WTC11 (cell line): ENCODE measurements at regions not wholly inside any gene's neighbourhood (a gene's known extent, or its start where the extent isn't known, plus 50 kb on each side); places are given as distances from the start of the nearest gene placed in this dataset.
A peak's percentile ranks its signal among the peaks of the same experiment; 100 is the strongest.
"Not testable (repeated sequence)": the region's sequence is repeated elsewhere in the genome, so short reads cannot be mapped to it uniquely, and the experiment has no call there.

Source experiments
- ATAC-seq: fragments of 200-7000 bp; cut with Tn5 transposase; 2 replicates; pipeline ENCODE4 v1.10.0; 2021; ENCODE audit warnings: mild to moderate bottlenecking, moderate library complexity
- CTCF ChIA-PET: fragments of 300-600 bp; sonication (Branson Sonifier 250); formaldehyde crosslinking; loops from one replicate; lab custom pipeline; 2021; ENCODE audit warnings: antibody characterized with exemption; lab: Charles Lee
- POLR2A ChIA-PET: fragments of 350-600 bp; sonication (Branson Sonifier 250); formaldehyde crosslinking; loops from one replicate; lab custom pipeline; 2021; ENCODE audit warnings: antibody characterized with exemption; lab: Charles Lee
- DNase-seq: peaks from one replicate; pipeline ENCODE4 v3.0.0; 2021; ENCODE audit warnings: low spot score
- H3K27ac Mint-ChIP-seq: 2 replicates; pipeline ENCODE4 v1.8.0; 2021; ENCODE audit warnings: mixed read lengths
- H3K27me3 Mint-ChIP-seq: 2 replicates; pipeline ENCODE4 v1.8.0; 2021; ENCODE audit warnings: low read depth, mild to moderate bottlenecking, moderate library complexity, mixed read lengths
- H3K36me3 Mint-ChIP-seq: 2 replicates; pipeline ENCODE4 v1.8.0; 2021; ENCODE audit warnings: mixed read lengths
- H3K4me1 Mint-ChIP-seq: 2 replicates; pipeline ENCODE4 v1.8.0; 2022; ENCODE audit warnings: mixed read lengths
- H3K4me3 Mint-ChIP-seq: 2 replicates; pipeline ENCODE4 v1.8.0; 2021; ENCODE audit warnings: mild to moderate bottlenecking, moderate library complexity, mixed read lengths
- H3K9me3 Mint-ChIP-seq: 2 replicates; pipeline ENCODE4 v1.8.0; 2021; ENCODE audit warnings: mixed read lengths
- CREM ChIP-seq: sonication (generic); formaldehyde crosslinking; IDR thresholded peaks from 2 replicates; pipeline ENCODE4 v1.8.1; 2022; ENCODE audit warnings: mild to moderate bottlenecking, missing genetic modification reagents, moderate library complexity
- GRHL2 ChIP-seq: fragments of 250-450 bp; sonication (Bioruptor Pico); IDR thresholded peaks from 2 replicates; pipeline ENCODE4 v1.8.0; 2022; ENCODE audit warnings: mild to moderate bottlenecking, moderate library complexity; ENCODE audit not compliant: insufficient replicate concordance, severe bottlenecking
- HMGA2 ChIP-seq: fragments of 250-450 bp; sonication (Bioruptor Pico); IDR thresholded peaks from 2 replicates; pipeline ENCODE4 v1.4.0; 2021; ENCODE audit warnings: mild to moderate bottlenecking, moderate library complexity
- MAX ChIP-seq: sonication (generic); formaldehyde crosslinking; IDR thresholded peaks from 2 replicates; pipeline ENCODE4 v1.8.0; 2022; ENCODE audit warnings: mild to moderate bottlenecking, missing genetic modification reagents
- NR1H2 ChIP-seq: sonication (generic); formaldehyde crosslinking; IDR thresholded peaks from 2 replicates; pipeline ENCODE4 v1.9.0; 2021; ENCODE audit warnings: mild to moderate bottlenecking, moderate library complexity, missing genetic modification reagents
- PRRX2 ChIP-seq: fragments of 250-450 bp; sonication (Bioruptor Pico); IDR thresholded peaks from 2 replicates; pipeline ENCODE4 v1.8.0; 2021; ENCODE audit warnings: mild to moderate bottlenecking
- RORB ChIP-seq: fragments of 250-450 bp; sonication (Bioruptor Pico); IDR thresholded peaks from 2 replicates; pipeline ENCODE4 v1.9.0; 2021; ENCODE audit warnings: mild to moderate bottlenecking
- TEAD1 ChIP-seq: sonication (generic); formaldehyde crosslinking; IDR thresholded peaks from 2 replicates; pipeline ENCODE4 v1.8.0; 2022; ENCODE audit warnings: mild to moderate bottlenecking, missing genetic modification reagents
- TP53 ChIP-seq: sonication (generic); formaldehyde crosslinking; IDR thresholded peaks from 2 replicates; pipeline ENCODE4 v1.8.1; 2023; ENCODE audit warnings: mild to moderate bottlenecking, missing genetic modification reagents
- ZMAT4 ChIP-seq: fragments of 250-450 bp; sonication (Bioruptor Pico); IDR thresholded peaks from 2 replicates; pipeline ENCODE4 v1.9.0; 2021; ENCODE audit warnings: mild to moderate bottlenecking
- ZNF138 ChIP-seq: sonication (generic); formaldehyde crosslinking; conservative IDR thresholded peaks from 2 replicates; pipeline ENCODE4 v1.8.1; 2022; ENCODE audit warnings: mild to moderate bottlenecking, moderate library complexity, missing genetic modification reagents
- ZNF219 ChIP-seq: sonication (generic); formaldehyde crosslinking; IDR thresholded peaks from 2 replicates; pipeline ENCODE4 v1.8.0; 2023; ENCODE audit warnings: missing genetic modification reagents, mild to moderate bottlenecking, borderline replicate concordance
- ZNF263 ChIP-seq: sonication (generic); formaldehyde crosslinking; IDR thresholded peaks from 2 replicates; pipeline ENCODE4 v1.8.1; 2022; ENCODE audit warnings: low read depth, mild to moderate bottlenecking, moderate library complexity, missing genetic modification reagents
- TF ChIP-seq, protein P1 (sequence below): sonication (generic); formaldehyde crosslinking; IDR thresholded peaks from 2 replicates; pipeline ENCODE4 v1.8.0; 2023; ENCODE audit warnings: missing genetic modification reagents, mild to moderate bottlenecking, borderline replicate concordance
- TF ChIP-seq, protein P2 (sequence below): fragments of 250-450 bp; sonication (Bioruptor Pico); IDR thresholded peaks from 2 replicates; pipeline ENCODE4 v1.9.0; 2021; ENCODE audit warnings: mild to moderate bottlenecking
- TF ChIP-seq, protein P3 (sequence below): sonication (generic); formaldehyde crosslinking; conservative IDR thresholded peaks from 2 replicates; pipeline ENCODE4 v1.8.1; 2023; ENCODE audit warnings: mild to moderate bottlenecking, low read depth, missing genetic modification reagents, moderate library complexity

- no peak for TF ChIP-seq MAX (CRISPR knock-in tag)
- TF ChIP-seq, all 79 proteins: peak for 0
Observed at GRCh38 chr16:63774302-63774701, 1347.6 kb downstream of the CDH11 start (continued).

DNA sequence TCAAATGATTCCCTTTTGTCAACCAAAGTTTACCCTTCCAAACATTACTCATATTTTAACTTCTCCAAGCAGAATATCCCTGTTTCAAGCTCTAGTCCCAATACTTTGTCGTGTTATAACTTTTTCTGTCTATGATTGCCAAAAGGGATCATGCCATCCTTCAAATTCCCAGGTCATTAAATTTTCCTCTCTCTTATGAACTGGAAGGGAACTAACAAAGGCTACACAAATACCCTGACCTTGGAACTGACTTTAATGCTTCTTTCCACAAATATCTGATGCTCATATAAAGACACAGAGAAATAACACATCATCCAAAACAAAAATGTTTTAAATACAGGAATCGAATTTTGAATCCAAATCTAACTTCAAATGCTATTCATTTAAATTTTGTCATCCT lies 1352.7 kb downstream of the CDH11 start:
- ChIA-PET POLR2A (no interaction called here), CTCF (no interaction called here)
- ATAC-seq: no peak
- Mint-ChIP-seq H3K9me3 (peaks cover 4% of the 10 kb centered on the region), H3K4me1 (no peaks in the 10 kb centered on the region), H3K27ac (no peak overlapping the region), H3K36me3 (peaks cover 3% of the 10 kb centered on the region; the same call in 1 of the 2 replicates), H3K4me3 (no peak overlapping the region), H3K27me3 (no peaks in the 10 kb centered on the region)
- DNase-seq: no peak
- TF ChIP-seq GRHL2 (no peak), ZNF138 (CRISPR knock-in tag) (no peak), NR1H2 (CRISPR knock-in tag) (no peak), CREM (no peak), ZNF263 (CRISPR knock-in tag) (no peak), PRRX2 (CRISPR knock-in tag) (no peak), ZNF219 (CRISPR knock-in tag) (no peak), RORB (CRISPR knock-in tag) (no peak), HMGA2 (CRISPR knock-in tag) (no peak), TEAD1 (no peak), TP53 (CRISPR knock-in tag) (no peak), ZMAT4 (CRISPR knock-in tag) (no peak)
- TF ChIP-seq, protein P1, sequence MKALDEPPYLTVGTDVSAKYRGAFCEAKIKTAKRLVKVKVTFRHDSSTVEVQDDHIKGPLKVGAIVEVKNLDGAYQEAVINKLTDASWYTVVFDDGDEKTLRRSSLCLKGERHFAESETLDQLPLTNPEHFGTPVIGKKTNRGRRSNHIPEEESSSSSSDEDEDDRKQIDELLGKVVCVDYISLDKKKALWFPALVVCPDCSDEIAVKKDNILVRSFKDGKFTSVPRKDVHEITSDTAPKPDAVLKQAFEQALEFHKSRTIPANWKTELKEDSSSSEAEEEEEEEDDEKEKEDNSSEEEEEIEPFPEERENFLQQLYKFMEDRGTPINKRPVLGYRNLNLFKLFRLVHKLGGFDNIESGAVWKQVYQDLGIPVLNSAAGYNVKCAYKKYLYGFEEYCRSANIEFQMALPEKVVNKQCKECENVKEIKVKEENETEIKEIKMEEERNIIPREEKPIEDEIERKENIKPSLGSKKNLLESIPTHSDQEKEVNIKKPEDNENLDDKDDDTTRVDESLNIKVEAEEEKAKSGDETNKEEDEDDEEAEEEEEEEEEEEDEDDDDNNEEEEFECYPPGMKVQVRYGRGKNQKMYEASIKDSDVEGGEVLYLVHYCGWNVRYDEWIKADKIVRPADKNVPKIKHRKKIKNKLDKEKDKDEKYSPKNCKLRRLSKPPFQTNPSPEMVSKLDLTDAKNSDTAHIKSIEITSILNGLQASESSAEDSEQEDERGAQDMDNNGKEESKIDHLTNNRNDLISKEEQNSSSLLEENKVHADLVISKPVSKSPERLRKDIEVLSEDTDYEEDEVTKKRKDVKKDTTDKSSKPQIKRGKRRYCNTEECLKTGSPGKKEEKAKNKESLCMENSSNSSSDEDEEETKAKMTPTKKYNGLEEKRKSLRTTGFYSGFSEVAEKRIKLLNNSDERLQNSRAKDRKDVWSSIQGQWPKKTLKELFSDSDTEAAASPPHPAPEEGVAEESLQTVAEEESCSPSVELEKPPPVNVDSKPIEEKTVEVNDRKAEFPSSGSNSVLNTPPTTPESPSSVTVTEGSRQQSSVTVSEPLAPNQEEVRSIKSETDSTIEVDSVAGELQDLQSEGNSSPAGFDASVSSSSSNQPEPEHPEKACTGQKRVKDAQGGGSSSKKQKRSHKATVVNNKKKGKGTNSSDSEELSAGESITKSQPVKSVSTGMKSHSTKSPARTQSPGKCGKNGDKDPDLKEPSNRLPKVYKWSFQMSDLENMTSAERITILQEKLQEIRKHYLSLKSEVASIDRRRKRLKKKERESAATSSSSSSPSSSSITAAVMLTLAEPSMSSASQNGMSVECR: no peak
- TF ChIP-seq, protein P2, sequence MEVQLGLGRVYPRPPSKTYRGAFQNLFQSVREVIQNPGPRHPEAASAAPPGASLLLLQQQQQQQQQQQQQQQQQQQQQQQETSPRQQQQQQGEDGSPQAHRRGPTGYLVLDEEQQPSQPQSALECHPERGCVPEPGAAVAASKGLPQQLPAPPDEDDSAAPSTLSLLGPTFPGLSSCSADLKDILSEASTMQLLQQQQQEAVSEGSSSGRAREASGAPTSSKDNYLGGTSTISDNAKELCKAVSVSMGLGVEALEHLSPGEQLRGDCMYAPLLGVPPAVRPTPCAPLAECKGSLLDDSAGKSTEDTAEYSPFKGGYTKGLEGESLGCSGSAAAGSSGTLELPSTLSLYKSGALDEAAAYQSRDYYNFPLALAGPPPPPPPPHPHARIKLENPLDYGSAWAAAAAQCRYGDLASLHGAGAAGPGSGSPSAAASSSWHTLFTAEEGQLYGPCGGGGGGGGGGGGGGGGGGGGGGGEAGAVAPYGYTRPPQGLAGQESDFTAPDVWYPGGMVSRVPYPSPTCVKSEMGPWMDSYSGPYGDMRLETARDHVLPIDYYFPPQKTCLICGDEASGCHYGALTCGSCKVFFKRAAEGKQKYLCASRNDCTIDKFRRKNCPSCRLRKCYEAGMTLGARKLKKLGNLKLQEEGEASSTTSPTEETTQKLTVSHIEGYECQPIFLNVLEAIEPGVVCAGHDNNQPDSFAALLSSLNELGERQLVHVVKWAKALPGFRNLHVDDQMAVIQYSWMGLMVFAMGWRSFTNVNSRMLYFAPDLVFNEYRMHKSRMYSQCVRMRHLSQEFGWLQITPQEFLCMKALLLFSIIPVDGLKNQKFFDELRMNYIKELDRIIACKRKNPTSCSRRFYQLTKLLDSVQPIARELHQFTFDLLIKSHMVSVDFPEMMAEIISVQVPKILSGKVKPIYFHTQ: no peak
- TF ChIP-seq, protein P3, sequence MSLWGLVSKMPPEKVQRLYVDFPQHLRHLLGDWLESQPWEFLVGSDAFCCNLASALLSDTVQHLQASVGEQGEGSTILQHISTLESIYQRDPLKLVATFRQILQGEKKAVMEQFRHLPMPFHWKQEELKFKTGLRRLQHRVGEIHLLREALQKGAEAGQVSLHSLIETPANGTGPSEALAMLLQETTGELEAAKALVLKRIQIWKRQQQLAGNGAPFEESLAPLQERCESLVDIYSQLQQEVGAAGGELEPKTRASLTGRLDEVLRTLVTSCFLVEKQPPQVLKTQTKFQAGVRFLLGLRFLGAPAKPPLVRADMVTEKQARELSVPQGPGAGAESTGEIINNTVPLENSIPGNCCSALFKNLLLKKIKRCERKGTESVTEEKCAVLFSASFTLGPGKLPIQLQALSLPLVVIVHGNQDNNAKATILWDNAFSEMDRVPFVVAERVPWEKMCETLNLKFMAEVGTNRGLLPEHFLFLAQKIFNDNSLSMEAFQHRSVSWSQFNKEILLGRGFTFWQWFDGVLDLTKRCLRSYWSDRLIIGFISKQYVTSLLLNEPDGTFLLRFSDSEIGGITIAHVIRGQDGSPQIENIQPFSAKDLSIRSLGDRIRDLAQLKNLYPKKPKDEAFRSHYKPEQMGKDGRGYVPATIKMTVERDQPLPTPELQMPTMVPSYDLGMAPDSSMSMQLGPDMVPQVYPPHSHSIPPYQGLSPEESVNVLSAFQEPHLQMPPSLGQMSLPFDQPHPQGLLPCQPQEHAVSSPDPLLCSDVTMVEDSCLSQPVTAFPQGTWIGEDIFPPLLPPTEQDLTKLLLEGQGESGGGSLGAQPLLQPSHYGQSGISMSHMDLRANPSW: no peak

DNA sequence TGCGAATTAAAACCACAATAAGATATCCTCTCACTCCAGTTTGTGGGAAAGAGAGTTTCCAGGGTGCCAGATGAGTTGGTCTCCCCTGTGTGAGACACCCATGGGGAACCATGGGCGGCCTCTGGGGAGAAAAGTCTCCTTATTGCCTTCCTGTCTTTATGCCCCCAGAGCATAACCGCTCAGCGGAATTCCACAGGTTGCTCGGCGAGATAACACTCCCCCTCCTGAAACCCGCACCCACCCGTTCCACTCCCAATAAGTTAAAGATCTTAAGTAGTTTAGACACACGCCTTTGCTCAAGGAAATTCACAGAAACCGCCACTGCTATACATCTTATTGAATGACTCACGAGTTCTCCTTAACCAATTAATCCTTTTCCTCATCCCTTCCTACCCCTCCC lies 1361.6 kb downstream of the CDH11 start:
- DNase-seq, H3K27me3 Mint-ChIP-seq, H3K4me3 Mint-ChIP-seq, CTCF ChIA-PET, POLR2A ChIA-PET, H3K4me1 Mint-ChIP-seq, ATAC-seq, H3K36me3 Mint-ChIP-seq: not testable (repeated sequence)
- Mint-ChIP-seq H3K27ac (0 out of 2 replicates have a peak overlapping the region, but pooled peaks have one; percentile 16), H3K9me3 (peaks cover 16% of the 10 kb centered on the region)
